Esophagus mucosa (tissue), 1 donor: ENCODE measurements at regions not wholly inside any gene's neighbourhood (a gene's known extent, or its start where the extent isn't known, plus 50 kb on each side); places are given as distances from the start of the nearest gene placed in this dataset.
"Not testable (repeated sequence)": the region's sequence is repeated elsewhere in the genome, so short reads cannot be mapped to it uniquely, and the experiment has no call there.

Experiments used
- ATAC-seq: fragments of 200-7000 bp; cut with Tn5 transposase; one replicate; pipeline ENCODE4 v1.9.1; 2020
- donor health status: DM: yes; HTN: yes; CAD: no.

DNA sequence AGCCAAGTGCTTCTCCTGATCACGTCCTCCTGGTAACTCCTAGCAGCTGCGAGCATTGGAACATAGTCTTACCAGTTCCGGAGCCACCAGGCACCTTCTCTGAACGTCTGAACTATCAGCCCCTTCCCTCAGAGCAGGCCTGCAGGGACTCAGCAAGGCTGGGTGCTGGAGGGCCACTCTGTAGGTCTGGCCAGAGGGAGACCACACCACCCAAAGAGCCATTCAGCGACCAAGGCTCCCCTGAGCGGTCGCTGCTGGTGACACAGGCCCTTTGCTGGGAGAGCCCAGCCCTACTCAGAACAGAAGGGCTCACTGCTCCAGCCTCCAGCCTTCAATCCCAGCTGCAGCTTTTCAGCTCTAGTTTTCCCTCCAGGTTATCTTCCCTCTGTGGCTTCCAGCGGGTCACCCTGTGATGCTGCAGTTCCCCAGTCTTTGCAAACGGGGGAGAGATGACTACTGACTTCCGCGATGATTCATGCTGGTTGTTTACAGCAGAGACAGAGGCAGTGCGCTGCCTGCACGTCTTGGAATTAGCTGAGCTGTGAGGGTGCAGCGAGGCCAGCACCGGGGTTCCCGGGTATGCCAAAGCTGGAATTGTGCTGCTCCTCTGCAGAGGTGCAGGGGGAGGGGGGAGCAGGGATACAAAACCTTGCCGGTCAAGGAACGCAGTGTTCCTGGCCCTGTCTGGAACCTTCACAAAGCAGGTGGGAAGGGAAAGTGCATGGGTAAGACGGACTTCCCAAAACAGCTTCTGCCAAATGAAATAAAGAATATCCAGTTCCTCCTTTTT, 161.4 kb downstream of the LY86 start:
- peak; percentile 90 for ATAC-seq

DNA sequence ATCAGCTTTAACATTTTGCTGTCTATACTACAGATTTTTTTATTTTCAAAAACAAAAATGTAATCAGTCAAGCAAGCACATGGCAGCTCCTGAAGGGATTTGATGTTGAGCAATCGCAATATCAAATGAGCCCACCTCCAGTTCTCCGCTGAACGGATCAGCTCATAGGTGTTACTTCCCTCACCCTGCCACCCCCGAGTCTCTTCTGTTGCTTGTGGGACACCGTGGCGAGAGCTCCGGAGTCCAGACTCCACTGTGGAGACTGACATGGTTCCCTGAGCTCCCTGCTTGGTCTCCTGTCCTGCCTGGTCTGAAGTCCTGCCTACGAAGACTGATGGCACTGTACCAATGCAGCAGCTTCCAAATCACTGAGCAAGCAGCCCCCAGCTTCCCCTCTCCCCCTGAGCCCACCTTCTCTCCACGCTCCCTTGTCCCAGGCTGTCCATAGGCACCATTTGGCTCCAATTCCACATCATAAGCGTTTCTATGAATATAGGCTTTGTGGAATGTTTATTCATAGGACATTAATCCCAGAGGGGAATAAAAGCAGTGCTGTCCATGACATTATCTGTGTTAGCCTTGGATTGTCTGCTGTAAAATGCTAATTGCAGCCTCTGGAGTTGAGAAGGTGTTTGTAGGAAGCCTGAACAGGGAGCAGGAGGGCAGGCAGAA, 162.2 kb downstream of the LY86 start:
- no peak for ATAC-seq

DNA sequence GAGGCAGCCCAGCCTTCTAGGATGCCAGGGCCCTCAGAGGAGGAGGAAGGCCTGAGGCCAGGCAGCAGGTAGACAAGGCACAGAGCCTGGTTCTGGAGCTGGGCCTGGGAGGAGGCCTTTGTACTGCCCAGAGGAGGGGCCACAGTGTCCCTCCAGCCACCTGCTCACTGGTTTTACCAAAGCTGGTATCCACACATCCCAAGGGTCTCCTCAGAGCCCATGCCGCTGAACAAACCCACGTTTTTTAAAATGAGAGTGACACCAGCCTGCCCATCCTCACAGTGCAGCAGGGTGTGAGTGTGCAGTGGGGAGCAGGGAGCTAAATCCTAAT, 162.7 kb downstream of the LY86 start:
- no peak for ATAC-seq

DNA sequence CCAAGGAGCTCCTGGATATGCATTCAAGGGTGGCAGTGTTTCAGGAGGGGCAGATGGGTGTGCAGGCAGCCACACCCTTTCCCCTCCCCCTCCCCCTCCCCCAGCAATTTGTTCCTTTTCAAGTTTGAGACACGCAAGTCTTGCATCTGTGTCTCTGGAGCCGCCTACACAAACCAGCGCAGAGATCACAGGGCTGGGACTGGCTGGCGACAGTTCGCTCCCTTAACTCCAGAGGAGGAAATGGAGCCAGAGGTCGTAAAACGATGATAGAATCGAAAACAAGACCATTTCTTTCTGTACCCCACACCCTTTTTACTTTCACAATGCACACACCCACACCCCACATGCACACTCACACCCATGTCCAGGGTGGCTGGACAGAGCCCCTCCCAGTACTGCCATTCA, 163.1 kb downstream of the LY86 start:
- ATAC-seq = no peak

DNA sequence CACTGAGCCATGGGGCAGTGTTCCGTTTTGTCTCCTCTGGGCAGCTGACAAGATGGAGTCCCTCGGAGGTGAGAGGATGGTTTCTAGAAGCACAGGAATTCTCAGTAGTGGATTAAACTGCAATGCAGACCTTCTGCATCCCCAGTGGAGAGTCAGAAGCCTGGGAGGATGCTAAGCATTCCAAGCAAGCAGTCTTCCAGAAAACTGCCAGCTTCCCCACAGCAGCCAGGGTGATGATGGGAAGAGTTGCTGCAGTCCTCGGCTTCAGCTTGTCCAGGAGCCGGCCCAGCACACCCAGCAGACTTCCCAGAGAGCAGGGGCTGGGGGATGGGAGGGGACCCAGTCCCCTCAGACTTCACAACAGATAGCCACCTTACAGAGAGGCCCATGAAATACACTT, 163.6 kb downstream of the LY86 start:
- ATAC-seq = no peak

DNA sequence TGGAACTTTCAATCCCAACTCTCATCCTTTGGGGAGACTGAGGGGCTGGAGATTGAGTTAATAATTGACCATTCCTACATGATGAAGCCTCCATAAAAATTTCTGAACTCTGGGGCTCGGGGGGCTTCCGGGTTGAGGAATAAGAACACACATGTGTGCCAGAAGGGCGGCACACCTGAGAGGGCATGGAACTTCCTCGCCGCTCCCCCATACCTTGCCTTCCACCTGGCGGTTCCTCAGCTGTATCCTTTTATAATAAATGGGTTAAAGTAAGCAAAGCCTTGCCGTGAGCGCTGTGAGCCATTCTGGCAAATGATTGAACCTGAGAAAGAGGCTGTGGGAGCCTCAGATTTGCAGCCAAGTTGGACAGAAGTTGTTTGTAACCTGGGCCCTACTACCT, 164.8 kb downstream of the LY86 start:
- ATAC-seq = no peak

DNA sequence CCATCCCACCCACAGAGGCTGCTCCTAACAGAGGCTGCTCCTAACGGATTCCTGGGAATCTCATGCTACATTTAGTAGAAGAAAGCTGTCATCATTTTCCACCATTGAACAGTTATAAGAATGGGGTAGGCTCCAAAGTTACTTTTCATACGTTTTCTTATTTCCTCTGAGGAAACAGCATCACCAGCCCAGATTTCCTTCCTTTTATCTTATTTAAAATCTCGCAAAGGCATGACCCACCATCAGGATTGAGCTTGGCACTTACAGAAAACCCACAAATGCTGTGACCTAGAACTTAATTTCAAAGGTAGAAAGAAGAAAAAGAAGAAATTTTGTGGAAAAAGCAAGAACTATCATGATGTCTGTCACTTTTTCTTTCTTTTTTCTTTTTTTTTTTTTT, 168.0 kb downstream of the LY86 start:
- ATAC-seq = no peak

DNA sequence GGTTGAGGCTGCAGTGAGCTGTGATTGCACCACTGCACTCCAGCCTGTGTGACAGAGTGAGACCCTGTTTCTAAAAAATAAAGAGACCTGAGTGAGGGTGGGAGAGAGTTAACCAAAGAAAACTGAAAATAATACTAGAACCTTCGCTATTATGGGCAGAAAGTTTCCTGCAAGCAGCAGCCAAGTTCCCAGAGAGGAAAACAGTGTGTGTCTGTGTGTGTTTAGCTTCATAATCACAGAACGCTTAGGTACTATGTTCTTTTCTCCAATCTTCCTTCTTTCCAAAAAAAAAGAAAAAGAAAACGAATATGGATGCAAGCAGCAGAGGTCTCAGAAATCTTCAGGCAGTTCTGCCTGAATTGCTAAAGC, 170.0 kb downstream of the LY86 start:
- ATAC-seq = no peak

DNA sequence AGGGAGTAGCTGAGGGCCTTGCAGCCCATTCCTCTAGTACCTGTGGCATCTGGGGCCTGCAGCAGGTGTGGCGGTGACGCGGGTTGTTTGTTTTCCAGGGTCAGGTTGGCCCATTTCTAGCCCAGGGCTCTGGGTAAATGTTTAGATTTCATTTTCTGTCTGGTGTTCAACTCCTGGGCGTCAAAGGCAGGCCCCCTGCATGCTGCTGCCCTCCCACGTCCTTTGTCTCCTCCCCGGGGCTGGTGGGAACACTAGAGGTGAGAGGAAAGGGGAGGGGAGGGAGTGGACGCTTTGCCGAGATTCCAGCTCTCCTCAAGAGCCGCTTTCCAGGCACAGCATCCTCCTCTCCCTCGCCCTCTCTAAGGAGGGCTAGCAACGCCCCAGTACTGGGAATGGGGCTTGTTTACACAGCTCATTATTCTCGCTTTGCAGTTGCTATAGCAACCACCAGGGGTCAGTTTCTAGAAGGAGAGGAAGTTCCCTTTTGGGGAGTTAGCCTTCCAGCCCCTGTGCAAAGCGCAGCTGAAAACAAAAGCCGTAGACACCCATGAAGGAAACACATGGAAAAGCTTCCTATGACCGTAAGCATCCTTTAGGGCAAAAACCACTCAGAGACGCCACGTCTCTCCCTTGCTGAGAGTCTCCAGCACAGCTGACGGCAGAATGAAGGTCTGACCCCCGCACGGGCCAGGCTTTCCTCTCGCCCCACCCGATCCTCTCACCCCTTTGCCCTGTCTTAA, 170.6 kb downstream of the LY86 start:
- peak; percentile 69 for ATAC-seq

DNA sequence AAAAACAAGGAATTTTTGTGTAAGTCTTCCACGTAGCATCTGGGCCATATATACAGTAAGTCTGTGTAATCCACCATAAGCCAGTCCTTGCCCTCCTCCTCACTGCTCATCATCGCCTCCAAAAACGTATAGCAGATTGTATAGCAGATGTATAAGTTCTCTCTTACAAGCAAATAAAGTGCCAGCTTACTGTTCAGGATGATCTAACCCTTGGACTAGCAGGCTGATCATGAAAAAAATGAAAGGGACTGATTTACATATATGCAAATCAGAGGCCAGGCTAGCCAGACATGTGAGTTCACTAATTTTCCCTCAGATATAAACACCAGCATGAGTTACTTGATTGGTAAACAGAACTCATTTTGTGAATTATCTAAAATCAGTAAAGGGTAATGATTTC, 171.5 kb downstream of the LY86 start:
- no peak for ATAC-seq

DNA sequence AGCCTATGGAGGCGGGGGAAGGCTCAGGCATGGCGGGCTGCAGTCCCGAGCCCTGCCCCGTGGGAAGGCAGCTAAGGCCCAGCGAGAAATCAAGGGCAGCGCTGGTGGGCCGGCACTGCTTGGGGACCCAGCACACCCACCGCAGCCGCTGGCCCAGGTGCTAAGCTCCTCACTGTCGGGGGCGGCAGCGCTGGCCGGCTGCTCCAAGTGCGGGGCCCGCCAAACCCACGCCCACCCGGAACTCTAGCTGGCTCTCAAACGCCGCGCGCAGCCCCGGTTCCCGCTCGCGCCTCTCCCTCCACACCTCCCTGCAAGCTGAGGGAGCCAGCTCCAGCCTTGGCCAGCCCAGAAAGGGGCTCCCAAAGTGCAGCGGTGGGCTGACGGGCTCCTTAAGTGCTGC, 174.0 kb downstream of the LY86 start:
- ATAC-seq = not testable (repeated sequence)

DNA sequence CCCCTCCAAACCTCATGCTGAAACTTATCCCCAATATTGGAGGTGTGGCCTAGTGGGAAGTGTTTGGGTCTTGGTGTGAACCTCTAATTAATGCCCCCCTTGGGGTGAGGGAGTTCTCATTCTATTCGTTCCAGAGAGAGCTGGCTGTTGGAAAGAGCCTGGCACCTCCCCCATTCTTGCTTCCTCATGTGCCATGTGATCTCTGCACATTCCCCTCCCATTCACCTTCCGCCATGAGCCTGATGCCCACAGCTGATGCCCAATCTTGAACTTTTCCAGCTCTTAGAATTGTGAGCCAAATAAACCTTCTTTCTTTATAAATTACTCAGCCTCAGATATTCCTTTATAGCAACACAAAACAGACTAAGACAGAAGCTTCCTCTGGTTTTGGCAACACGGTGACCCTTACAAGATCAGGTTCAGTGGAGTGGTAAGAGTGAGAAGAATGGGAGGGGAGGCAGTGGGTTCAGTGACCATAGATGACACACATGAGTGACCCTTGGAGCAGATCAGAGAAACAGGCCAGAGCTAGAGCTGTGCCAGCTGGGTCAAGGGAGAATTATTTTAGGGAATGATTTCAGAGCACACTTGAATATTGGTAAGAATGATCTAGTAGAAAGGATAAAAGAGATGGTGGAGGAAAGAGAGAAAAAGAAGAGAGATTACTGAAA, 176.4 kb downstream of the LY86 start:
- ATAC-seq = no peak

DNA sequence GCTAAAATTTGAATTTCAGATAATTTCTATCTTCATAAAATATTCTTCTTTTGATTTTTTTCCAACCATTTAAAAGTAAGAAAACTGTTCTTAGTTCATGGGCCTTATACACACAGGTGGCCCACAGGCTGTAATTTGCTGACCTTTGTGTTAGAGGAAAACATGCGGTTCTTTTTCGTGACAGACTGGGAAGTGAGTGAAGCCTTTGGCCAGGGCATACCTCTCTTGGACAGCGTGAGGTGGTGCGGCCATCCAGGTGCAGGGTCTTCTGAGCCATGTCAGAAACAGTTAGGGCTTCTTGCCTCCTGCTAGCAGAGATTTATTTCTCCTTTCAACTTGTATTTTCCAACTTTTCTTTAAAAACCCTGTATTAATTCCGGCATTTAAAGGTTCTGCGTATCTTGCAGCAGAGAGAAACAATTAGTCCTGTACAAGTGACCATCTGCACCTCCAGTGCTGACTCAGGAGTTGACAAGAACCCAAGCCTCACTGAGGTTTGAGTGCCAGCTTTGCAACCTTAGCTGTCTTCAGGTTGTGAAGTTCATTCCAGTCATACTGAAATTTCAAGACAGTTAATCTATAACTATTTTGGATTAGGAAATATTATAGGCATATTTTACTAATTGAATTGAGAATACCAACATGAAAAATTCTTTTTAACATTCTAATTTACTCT, 177.8 kb downstream of the LY86 start:
- no peak for ATAC-seq

DNA sequence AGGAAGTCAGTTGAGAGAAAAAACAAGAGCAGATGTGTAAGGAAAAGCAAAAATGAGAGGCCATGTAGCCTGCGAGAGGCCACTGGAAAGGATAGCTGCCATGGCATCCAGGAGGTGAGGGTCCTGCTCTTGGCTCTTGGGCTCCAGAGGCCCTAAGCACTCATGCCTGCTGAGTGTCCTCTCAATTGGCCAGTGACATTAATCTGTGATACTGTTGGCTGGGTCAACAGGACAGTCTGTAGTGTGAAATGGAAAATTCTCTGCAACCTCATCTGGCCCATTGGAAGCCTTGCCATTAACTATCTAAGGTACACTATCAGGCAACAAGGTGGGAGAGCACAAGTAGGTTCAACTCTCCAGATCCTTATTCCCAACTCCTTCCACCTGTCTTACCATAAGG, 180.9 kb downstream of the LY86 start:
- no peak for ATAC-seq

DNA sequence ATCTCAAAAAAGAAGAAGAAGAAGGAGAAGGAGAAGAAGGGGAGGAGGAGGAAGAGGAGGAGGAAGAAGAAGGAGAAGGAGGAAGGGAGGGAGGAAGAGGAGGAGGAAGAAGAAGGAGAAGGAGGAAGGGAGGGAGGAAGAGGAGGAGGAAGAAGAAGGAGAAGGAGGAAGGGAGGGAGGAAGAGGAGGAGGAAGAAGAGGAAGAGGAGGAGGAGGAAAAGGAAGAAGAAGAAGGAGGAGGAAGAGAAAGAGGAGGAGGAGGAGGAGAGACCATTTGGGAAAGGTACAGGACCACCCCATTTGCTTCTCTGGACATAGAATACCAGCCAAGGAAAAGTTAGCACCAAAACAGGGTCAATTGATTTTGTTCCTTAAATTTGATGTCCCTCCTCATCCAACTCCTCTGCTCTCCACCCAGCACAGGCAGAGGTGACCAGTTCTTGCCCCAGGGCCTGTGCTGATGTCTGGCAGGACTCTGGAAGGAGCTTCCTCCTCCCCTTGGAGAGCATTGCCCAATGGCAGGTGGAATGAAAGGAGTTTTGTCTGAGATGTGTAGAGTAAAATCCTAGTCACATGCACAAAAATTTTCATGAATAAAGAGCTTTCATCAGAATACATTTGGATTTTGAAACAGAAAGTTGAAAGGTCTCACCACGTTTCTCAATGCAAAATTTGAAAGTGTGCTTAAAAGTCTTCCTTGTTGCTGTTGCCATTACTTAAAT, 182.9 kb downstream of the LY86 start:
- ATAC-seq = peak; percentile 66

DNA sequence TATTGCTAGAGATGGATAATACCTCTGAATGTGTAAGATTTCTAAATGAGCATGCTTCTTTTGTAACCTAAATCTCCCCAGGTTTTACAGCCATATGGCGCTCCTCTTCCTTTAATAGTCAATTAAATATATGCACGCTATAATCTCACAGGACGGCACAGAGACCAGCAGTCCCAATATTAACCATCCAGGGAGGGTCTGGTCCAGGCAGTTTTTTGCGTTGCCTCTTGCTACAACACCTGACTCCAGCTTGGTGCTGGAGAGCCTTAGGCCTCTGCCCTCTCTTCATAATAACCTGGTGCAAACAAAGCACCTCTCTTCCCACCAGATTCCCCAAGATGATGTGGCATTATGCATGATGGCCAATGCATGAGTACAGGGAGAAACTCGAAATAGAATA, 183.4 kb downstream of the LY86 start:
- no peak for ATAC-seq

DNA sequence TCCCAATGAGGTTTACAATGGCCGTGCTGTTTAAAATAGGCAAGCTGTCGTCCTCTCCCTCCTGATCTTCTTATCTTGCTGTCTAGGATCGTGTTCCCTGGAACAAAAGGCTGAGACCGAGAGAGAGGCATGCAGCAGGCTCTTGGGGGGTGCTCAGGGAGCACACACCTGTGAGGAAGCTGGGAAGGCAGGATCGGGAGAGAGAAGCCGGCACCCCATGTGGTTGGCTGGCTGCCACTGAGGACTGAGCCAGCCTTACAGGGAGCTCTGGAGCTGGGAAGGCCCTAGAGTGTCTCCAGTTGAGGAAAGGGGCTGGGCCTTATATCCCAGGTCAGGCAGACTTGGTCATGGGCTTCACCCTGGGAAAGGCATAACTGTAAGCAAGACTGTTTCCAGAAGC, 184.2 kb downstream of the LY86 start:
- ATAC-seq = no peak

DNA sequence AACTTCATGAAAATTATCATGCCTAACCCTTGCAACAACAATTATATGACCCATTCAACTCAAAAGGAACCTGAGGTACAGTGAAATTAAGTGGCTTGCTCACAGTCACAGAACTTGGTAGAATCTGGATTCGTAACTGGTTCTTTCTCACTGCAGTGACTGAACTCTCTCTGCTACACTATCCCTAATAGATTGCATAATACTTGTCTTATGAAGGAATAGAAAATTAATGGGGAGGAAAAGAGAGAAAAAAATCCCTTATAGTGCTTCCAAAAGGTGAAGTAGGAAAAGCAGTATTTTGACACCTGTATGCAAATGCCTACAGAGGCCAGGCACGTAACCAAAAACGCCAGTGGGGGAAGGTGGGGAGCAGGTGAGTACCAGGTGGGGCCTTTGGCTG, 186.6 kb downstream of the LY86 start:
- ATAC-seq = peak; percentile 43

DNA sequence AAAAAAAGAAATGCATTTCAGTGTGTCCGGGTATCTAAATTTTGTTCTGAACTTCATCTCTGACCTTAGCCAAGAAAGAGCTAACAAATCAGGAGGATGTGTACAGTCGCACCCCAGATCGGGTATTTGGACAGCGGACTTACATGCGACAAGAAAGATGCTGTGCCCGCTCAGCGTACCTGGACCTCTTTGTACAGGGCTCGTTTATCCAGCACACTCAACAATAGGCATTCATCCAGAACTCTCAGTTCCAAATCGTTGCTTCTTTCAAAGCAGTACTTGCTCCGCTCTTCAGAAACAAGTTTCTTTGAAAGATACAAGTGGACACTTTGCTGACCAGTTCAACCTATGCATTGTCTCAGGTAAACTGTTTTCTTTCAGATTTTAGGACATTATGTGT, 191.7 kb downstream of the LY86 start:
- ATAC-seq = no peak

DNA sequence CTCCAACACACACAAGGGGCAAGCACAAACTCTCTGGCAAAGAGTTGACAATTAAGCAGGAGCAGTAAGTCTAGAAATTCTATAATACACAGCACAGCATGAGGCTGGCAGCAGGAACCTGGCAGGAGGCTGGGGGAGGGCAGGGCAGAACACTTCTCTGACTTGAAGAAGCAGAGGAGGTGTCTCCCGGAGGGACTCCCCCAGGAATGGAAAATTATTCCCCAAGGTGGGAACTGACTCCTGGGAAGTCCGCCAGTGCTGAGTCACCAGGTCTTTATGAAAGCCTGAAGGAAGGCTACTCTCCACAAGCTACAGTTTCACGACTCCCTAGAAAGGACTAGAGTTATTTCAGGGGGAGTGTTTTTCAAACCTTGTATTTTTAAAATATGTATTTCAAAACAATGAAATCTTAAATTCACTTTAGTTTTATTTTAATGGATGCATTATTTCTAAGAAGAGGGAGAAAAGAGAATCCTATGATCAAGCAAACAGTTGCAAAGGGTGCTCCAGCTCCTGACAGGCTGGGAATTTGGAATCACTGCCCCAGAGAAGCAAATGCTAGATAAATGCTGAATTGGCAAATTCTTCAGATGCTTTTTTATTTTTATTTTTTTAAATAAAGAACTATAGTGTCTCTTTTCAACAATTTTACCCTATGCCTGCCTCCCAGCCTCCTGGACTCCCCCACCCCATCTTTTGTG, 192.8 kb downstream of the LY86 start:
- ATAC-seq = peak; percentile 65

DNA sequence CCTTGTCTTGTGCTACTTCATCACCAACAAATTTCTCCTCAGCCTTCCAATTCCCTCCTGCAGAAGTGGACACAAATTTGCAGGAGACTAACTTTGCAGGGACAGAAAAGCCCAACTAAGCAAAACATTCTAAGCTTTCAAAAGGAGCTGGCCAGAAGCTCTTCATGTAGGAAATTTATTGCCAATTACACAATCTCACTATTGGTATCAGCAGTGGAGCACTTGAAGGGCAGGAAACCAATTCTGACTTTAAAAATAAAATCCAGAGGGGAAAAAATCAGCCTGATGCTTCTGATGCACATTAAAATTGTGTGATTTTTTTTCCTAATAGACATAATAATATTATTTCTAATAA, 193.3 kb downstream of the LY86 start:
- no peak for ATAC-seq

DNA sequence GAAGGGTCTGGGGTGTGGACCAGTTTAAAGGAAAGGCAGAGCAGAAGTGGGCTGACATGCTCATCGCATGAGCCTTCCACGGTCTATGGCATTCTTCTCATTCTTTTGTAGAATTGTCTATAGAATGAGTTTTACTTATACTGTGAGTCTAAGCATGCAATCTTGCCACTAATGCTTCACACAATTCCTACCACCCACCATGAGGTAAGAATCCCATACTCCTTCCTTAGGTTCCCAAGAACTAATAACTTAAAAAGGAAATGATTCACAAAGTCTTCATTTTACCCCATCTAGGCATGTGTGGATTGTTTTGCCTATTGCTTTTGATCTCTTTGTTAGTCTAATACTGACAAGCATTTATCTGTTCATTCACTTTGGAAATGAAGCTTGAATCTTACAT, 195.2 kb downstream of the LY86 start:
- ATAC-seq = no peak
